HL-60 (cell line): ENCODE measurements at regions not wholly inside any gene's neighbourhood (a gene's known extent, or its start where the extent isn't known, plus 50 kb on each side); places are given as distances from the start of the nearest gene placed in this dataset.

Source experiments
- POLR2AphosphoS5 ChIP-seq: IDR thresholded peaks from 2 replicates; pipeline ENCODE4 v1.6.1; 2012; ENCODE audit warnings: low read depth
- TF ChIP-seq, protein P1 (sequence below): IDR thresholded peaks from one replicate; pipeline ENCODE4 v1.5.1; 2011; ENCODE audit warnings: low read length, control low read depth, inconsistent platforms; ENCODE audit not compliant: insufficient read depth

- TF ChIP-seq, protein P1, sequence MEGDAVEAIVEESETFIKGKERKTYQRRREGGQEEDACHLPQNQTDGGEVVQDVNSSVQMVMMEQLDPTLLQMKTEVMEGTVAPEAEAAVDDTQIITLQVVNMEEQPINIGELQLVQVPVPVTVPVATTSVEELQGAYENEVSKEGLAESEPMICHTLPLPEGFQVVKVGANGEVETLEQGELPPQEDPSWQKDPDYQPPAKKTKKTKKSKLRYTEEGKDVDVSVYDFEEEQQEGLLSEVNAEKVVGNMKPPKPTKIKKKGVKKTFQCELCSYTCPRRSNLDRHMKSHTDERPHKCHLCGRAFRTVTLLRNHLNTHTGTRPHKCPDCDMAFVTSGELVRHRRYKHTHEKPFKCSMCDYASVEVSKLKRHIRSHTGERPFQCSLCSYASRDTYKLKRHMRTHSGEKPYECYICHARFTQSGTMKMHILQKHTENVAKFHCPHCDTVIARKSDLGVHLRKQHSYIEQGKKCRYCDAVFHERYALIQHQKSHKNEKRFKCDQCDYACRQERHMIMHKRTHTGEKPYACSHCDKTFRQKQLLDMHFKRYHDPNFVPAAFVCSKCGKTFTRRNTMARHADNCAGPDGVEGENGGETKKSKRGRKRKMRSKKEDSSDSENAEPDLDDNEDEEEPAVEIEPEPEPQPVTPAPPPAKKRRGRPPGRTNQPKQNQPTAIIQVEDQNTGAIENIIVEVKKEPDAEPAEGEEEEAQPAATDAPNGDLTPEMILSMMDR, result no peak
- TF ChIP-seq POLR2AphosphoS5, result no peak
Observed at GRCh38 chr2:18129348-18129747, 250.9 kb downstream of the KCNS3 start.
